GM12872 (cell line): ENCODE measurements at regions not wholly inside any gene's neighbourhood (a gene's known extent, or its start where the extent isn't known, plus 50 kb on each side); places are given as distances from the start of the nearest gene placed in this dataset.

Experiments
- TF ChIP-seq, protein P1 (sequence below): IDR thresholded peaks from 3 replicates; pipeline ENCODE4 v1.5.1; 2011; ENCODE audit warnings: low read depth, mild to moderate bottlenecking, low read length, moderate library complexity; ENCODE audit not compliant: insufficient read depth

DNA sequence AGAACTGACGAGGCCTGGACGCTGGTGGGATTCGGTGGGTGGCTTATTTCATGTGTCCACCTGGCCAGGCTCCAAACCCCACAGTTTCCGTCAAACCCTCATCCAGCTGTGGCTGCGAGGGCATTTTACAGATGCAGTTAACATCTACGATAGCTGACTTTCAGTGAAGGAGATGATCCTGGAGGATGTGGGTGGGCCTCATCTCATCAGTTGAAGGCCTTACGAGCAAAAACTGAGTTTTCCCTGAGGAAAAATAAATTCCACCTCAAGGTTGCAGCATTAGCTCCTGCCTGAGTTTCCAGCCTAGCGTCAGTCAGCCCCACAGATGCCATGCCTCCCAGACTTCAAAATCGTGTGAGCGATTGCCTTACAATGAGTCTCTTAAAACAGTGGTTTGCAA is 111.1 kb upstream of the PEG3 start:
- TF ChIP-seq, protein P1, sequence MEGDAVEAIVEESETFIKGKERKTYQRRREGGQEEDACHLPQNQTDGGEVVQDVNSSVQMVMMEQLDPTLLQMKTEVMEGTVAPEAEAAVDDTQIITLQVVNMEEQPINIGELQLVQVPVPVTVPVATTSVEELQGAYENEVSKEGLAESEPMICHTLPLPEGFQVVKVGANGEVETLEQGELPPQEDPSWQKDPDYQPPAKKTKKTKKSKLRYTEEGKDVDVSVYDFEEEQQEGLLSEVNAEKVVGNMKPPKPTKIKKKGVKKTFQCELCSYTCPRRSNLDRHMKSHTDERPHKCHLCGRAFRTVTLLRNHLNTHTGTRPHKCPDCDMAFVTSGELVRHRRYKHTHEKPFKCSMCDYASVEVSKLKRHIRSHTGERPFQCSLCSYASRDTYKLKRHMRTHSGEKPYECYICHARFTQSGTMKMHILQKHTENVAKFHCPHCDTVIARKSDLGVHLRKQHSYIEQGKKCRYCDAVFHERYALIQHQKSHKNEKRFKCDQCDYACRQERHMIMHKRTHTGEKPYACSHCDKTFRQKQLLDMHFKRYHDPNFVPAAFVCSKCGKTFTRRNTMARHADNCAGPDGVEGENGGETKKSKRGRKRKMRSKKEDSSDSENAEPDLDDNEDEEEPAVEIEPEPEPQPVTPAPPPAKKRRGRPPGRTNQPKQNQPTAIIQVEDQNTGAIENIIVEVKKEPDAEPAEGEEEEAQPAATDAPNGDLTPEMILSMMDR, result no peak

DNA sequence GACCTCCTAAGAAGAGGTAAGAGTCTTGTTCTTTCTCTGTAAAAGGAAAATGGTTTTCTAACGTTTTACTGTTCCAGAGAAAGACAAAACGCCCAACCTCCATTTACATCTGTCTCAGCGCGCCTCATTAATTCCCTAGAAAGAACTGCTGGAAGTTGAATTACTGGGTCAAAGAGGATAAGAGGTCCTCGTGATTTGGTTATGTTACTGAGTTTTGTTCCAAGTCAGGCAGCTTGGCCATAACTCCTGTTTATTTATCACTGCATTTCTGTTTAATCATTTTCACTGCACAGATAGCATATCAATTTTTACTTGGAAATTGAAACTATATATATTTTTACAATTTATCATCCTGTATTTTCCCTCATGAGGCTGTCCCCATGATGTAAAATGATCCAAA is 112.9 kb upstream of the PEG3 start:
- TF ChIP-seq, protein P1, result no peak

DNA sequence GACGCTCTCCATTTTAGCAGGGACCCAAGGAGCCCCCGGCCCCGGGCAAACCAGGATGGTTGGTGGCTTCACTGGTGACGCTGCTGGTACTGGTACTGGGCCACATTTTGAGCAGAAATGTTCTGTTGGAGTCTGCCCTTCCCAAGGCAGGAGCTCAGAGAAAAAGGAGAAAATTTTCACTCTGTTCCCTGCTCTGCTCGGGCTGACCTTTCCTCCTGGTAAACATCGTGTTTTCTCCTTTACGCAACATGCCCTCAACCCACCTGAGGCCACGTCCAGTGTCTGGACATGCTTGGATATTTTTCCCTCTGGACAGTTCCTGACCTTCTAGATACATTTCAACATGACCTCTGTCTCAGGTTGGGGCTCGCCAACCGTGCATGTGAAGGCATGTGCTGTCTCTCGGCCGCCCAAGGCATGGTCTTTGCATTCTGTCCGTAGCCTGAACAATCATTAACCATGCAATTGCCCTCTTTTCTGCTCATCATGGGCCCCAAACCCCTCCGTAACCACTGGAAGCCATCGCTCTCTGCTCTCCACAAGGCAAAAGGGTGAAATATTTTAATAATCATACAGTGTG is 115.2 kb upstream of the PEG3 start:
- TF ChIP-seq, protein P1, result no peak

DNA sequence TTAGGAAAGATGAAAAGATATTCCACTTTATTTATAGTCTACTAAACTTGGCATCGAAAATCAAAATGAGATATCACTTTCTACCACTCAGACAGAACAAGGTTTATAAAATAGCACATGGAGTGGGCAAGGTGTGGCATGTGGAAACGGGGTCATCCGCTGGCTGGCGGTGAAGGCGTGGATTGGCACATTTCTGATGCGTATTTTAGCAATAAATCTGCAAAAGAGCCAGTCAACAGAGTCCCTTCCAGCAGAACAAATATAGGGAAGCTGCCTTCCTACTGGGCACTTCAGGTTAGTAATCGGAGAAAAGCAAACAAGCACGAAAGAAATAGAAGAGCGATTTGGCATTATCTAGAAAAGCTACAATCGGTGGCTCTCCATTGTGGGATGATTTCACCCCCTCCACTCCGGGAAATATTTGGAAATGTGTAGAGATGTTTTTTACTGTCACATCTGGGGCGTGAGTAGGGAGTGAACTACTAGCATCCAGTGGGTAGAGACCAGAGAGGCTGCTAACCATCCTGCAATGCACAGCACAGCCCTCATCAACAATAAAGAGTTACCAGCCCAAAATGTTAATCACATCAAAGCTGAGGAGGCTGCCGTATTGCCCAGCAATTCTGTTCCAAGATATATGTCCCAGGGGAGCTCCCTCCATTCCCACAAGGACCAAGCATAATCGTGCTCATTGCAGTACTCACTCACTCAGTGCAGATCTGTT is 116.1 kb upstream of the PEG3 start:
- TF ChIP-seq, protein P1, result no peak

DNA sequence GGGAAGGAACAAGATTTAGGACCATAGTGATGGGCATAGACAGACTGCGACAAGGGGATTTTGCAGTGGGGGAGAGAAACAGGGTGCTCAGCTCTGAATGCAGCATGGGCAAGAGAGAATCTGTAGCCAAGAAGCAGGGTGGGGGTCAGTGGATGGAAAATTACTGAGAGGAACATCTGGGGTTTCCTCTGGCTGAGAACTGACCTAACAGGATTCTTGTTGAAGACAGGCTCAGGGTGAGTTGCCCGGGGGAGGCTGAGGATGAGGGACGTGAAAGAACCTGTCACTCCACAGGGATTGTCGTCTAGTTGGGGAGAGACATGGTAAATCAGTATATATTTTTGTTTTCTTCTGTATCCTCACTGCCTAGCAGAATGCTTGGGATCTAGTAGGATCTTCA is 118.7 kb upstream of the PEG3 start:
- TF ChIP-seq, protein P1, result no peak

DNA sequence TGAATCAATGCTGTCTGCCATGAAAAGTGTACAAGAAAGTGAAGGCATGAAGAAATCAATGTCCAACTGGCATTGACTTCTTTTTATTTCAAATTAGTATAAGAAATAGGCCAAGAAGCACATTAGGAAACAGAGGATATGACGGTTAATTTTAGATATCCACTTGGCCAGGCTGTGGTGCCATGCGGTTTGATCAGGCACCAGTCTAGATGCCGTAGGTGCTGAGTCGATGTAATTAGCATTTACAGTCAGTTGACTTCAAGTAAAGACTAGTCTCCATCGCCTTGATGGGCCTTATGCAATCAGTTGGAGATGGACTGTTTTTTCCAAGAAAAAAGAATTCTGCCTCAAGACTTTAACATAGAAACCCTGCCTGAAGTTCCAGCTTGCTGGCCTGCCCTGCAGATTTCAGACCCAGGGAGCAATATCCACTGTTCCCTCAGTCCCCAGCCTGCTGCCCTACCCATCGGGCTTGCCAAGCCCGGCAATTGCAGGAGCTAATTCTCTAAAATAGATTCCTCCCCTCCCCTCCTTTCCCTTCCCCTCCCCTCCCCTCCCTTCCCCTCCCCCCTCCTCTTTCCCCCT is 120.5 kb upstream of the PEG3 start:
- TF ChIP-seq, protein P1, result no peak

DNA sequence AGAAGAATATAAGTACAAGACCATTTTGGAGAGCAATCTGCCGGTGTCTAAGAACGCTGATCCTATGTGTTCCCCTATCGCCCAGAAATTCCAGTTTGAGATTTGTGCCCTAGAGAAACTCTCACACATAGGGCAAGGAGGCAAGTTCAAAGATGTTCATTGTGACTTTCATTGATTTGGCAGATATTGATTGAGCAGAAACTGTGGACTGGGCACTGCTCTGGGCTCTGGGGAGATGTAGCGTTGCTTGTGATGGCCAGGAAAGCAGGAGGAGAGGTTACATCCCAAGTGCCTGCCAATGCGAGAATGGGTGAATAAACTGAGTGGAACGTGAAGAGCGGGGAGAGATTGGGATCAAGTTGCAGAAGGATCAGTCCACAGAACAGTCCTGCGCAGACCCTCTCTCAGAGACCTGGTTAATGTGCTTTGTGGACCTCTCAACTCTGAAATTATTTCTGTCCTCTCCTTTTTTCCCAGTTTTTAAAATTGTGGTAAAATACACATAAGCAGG is 123.9 kb upstream of the PEG3 start:
- TF ChIP-seq, protein P1, result no peak
